ENCODE measurements at regions not wholly inside any gene's neighbourhood (a gene's known extent, or its start where the extent isn't known, plus 50 kb on each side); places are given as distances from the start of the nearest gene placed in this dataset.

- intact Hi-C loops (cut with micrococcal nuclease), result no loop called here
- H3K36me3 Mint-ChIP-seq, result peaks cover 9% of the 10 kb centered on the region
- H3K27me3 ChIP-seq (ENCODE audit: control insufficient read depth, insufficient read depth, low read length), result no peaks in the 10 kb centered on the region
- H3K4me3 ChIP-seq (ENCODE audit: low read length), result no peak overlapping the region
- TF ChIP-seq, protein P1, sequence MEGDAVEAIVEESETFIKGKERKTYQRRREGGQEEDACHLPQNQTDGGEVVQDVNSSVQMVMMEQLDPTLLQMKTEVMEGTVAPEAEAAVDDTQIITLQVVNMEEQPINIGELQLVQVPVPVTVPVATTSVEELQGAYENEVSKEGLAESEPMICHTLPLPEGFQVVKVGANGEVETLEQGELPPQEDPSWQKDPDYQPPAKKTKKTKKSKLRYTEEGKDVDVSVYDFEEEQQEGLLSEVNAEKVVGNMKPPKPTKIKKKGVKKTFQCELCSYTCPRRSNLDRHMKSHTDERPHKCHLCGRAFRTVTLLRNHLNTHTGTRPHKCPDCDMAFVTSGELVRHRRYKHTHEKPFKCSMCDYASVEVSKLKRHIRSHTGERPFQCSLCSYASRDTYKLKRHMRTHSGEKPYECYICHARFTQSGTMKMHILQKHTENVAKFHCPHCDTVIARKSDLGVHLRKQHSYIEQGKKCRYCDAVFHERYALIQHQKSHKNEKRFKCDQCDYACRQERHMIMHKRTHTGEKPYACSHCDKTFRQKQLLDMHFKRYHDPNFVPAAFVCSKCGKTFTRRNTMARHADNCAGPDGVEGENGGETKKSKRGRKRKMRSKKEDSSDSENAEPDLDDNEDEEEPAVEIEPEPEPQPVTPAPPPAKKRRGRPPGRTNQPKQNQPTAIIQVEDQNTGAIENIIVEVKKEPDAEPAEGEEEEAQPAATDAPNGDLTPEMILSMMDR (IDR thresholded peaks at IDR 0.05), result no peak
- H3K36me3 ChIP-seq (ENCODE audit: control insufficient read depth, insufficient read depth, low read length), result no peaks in the 10 kb centered on the region
- no peaks in the 10 kb centered on the region for H3K4me1 Mint-ChIP-seq
- H3K9me3 Mint-ChIP-seq, result peaks cover 11 to 21% of the 10 kb centered on the region in 2 donors
- H3K9me3 ChIP-seq (ENCODE audit: control insufficient read depth, insufficient read depth, low read length), result no peaks in the 10 kb centered on the region
- no peak overlapping the region for H3K4me3 Mint-ChIP-seq
- no peak overlapping the region for H3K27ac Mint-ChIP-seq
- ATAC-seq, result no peak
- no peaks in the 10 kb centered on the region for H3K4me1 ChIP-seq (ENCODE audit: control insufficient read depth, insufficient read depth, low read length)
- H3K27ac ChIP-seq (ENCODE audit: low read length), result no peak overlapping the region
- 74% methylated on average over 4 of the region's 4 CpGs for WGBS (ENCODE audit: insufficient coverage)
- DNase-seq, result no peak
- no peaks in the 10 kb centered on the region for H3K27me3 Mint-ChIP-seq (ENCODE audit: low read depth in 2 of 2)
These were observed 1312.3 kb upstream of the PIK3C3 start for GRCh38 chr18:40642692-40643229.

DNA sequence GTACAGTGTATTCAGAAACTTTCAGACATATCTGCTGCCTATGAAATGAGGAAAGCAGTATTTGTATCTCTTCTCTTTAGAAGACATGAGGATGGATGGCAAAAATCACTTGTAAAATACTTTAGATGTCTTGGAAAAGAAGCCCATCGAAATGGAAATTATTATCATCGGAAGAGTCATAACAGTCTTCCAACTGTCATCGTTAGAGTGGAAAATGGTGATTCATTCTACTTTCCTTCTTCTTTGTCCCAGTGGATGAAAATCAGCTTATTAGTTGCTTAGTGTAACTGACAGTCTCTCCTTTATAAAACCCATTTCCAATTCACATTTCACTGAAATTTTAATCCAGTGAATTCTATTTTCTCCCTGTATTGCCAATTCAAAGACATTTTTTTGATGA is 1323.7 kb upstream of the PIK3C3 start:
- H3K27ac Mint-ChIP-seq, result no peak overlapping the region
- peaks cover 16% of the 10 kb centered on the region for H3K36me3 Mint-ChIP-seq
- Histone ChIP-seq H3K27ac (ENCODE audit: low read length) (no peak overlapping the region), H3K4me1 (ENCODE audit: control insufficient read depth, insufficient read depth, low read length) (no peaks in the 10 kb centered on the region), H3K36me3 (ENCODE audit: control insufficient read depth, insufficient read depth, low read length) (no peaks in the 10 kb centered on the region), H3K4me3 (ENCODE audit: low read length) (no peak overlapping the region), H3K9me3 (ENCODE audit: control insufficient read depth, insufficient read depth, low read length) (no peaks in the 10 kb centered on the region), H3K27me3 (ENCODE audit: control insufficient read depth, insufficient read depth, low read length) (no peaks in the 10 kb centered on the region)
- DNase-seq, result no peak
- no peak overlapping the region for H3K4me3 Mint-ChIP-seq
- H3K9me3 Mint-ChIP-seq, result peaks cover 15 to 33% of the 10 kb centered on the region in 2 donors
- ATAC-seq, result no peak
- intact Hi-C loops (cut with micrococcal nuclease), result no loop called here
- WGBS (ENCODE audit: insufficient coverage), result 85% methylated on average over 3 of the region's 3 CpGs
- TF ChIP-seq, protein P1 (IDR thresholded peaks at IDR 0.05), result no peak
- H3K4me1 Mint-ChIP-seq, result no peaks in the 10 kb centered on the region
- no peaks in the 10 kb centered on the region for H3K27me3 Mint-ChIP-seq (ENCODE audit: low read depth in 2 of 2)

DNA sequence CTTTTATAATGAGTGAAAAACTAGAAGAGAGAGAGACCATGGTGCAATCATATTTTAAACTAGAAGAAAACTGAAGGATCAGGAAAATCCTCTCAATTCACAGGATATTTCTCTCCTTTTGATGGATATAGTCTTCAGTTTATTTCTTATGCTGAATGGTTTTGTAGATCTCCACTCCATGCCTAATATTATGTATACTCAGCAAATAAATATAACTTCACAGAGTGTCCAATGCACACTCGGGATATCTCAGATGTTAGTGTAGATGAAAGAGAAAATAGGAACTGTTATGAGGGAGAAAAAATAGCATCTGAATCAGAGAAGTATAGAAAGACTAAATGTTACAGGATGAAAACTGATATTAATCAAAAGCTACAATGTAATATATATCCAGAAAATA is 1324.5 kb upstream of the PIK3C3 start:
- no peak overlapping the region for H3K27ac Mint-ChIP-seq
- no peaks in the 10 kb centered on the region for H3K27me3 ChIP-seq (ENCODE audit: control insufficient read depth, insufficient read depth, low read length)
- no peaks in the 10 kb centered on the region for H3K36me3 ChIP-seq (ENCODE audit: control insufficient read depth, insufficient read depth, low read length)
- ATAC-seq, result no peak
- peaks cover 8% of the 10 kb centered on the region for H3K36me3 Mint-ChIP-seq
- H3K4me1 Mint-ChIP-seq, result no peaks in the 10 kb centered on the region
- H3K4me3 Mint-ChIP-seq, result no peak overlapping the region
- H3K9me3 Mint-ChIP-seq, result peaks cover 13 to 27% of the 10 kb centered on the region in 2 donors
- H3K27ac ChIP-seq (ENCODE audit: low read length), result no peak overlapping the region
- H3K4me1 ChIP-seq (ENCODE audit: control insufficient read depth, insufficient read depth, low read length), result no peaks in the 10 kb centered on the region
- no peaks in the 10 kb centered on the region for H3K27me3 Mint-ChIP-seq (ENCODE audit: low read depth in 2 of 2)
- TF ChIP-seq, protein P1 (IDR thresholded peaks at IDR 0.05), result no peak
- peaks cover 3% of the 10 kb centered on the region for H3K9me3 ChIP-seq (ENCODE audit: control insufficient read depth, insufficient read depth, low read length)
- intact Hi-C loops (cut with micrococcal nuclease), result no loop called here
- H3K4me3 ChIP-seq (ENCODE audit: low read length), result no peak overlapping the region
- 100% methylated on average over 1 of the region's 1 CpG for WGBS (ENCODE audit: insufficient coverage)
- DNase-seq, result no peak

- no peaks in the 10 kb centered on the region for H3K27me3 Mint-ChIP-seq (ENCODE audit: low read depth in 2 of 2)
- H3K9me3 Mint-ChIP-seq, result peaks cover 11 to 17% of the 10 kb centered on the region in 2 donors
- WGBS (ENCODE audit: insufficient coverage), result 69% methylated on average over 4 of the region's 4 CpGs
- intact Hi-C loops (cut with micrococcal nuclease), result no loop called here
- no peak overlapping the region for H3K27ac ChIP-seq (ENCODE audit: low read length)
- H3K9me3 ChIP-seq (ENCODE audit: control insufficient read depth, insufficient read depth, low read length), result peaks cover 5% of the 10 kb centered on the region
- ATAC-seq (no peak), DNase-seq (no peak)
- H3K36me3 Mint-ChIP-seq, result no peaks in the 10 kb centered on the region
- no peaks in the 10 kb centered on the region for H3K27me3 ChIP-seq (ENCODE audit: control insufficient read depth, insufficient read depth, low read length)
- no peaks in the 10 kb centered on the region for H3K4me1 Mint-ChIP-seq
- TF ChIP-seq, protein P1 (IDR thresholded peaks at IDR 0.05), result no peak
- no peak overlapping the region for H3K4me3 ChIP-seq (ENCODE audit: low read length)
- H3K4me3 Mint-ChIP-seq, result no peak overlapping the region
- no peak overlapping the region for H3K27ac Mint-ChIP-seq
- no peaks in the 10 kb centered on the region for H3K36me3 ChIP-seq (ENCODE audit: control insufficient read depth, insufficient read depth, low read length)
- no peaks in the 10 kb centered on the region for H3K4me1 ChIP-seq (ENCODE audit: control insufficient read depth, insufficient read depth, low read length)
These were observed 1330.1 kb upstream of the PIK3C3 start for GRCh38 chr18:40624959-40625358.
